ENCODE measurements at regions not wholly inside any gene's neighbourhood (a gene's known extent, or its start where the extent isn't known, plus 50 kb on each side); places are given as distances from the start of the nearest gene placed in this dataset.

DNA sequence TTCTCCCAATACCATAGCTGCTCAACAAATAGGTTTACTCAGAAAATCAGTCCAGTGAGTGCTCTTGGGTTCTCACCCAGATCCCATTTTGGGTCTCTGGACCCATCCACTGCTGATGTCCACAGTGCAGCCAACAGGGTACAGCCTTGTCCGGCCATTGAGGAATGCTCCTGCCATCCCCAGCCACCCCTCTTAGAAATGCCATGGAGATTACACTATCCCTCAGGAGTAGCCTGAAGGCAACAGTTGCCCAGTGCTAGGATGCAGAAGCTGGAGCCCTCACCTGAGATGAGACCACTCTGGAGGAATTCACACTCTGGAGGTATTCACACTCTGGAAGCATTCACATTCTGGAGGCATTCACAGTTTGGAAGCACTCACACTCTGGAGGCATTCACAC lies 958.8 kb upstream of the TMEM132C start:
- H3K4me3 Mint-ChIP-seq = no peak overlapping the region
- no peak overlapping the region for H3K27ac Mint-ChIP-seq
- no peaks in the 10 kb centered on the region for H4K20me1 ChIP-seq (ENCODE audit: control insufficient read depth, insufficient read depth, low read length, poor library complexity, severe bottlenecking)
- H3K27me3 ChIP-seq (replicated peaks in 1 of 4; ENCODE audit: control extremely low read depth in 1 of 4, control insufficient read depth in 3 of 4, insufficient read depth in 4 of 4, low read length in 3 of 4) = no peaks in the 10 kb centered on the region
- TF ChIP-seq, protein P1, sequence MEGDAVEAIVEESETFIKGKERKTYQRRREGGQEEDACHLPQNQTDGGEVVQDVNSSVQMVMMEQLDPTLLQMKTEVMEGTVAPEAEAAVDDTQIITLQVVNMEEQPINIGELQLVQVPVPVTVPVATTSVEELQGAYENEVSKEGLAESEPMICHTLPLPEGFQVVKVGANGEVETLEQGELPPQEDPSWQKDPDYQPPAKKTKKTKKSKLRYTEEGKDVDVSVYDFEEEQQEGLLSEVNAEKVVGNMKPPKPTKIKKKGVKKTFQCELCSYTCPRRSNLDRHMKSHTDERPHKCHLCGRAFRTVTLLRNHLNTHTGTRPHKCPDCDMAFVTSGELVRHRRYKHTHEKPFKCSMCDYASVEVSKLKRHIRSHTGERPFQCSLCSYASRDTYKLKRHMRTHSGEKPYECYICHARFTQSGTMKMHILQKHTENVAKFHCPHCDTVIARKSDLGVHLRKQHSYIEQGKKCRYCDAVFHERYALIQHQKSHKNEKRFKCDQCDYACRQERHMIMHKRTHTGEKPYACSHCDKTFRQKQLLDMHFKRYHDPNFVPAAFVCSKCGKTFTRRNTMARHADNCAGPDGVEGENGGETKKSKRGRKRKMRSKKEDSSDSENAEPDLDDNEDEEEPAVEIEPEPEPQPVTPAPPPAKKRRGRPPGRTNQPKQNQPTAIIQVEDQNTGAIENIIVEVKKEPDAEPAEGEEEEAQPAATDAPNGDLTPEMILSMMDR (IDR thresholded peaks at IDR 0.05) = no peak
- no peaks in the 10 kb centered on the region for H3K27me3 Mint-ChIP-seq
- H3K79me2 ChIP-seq (ENCODE audit: control insufficient read depth, insufficient read depth, low read length) = no peaks in the 10 kb centered on the region
- H3K9ac ChIP-seq (ENCODE audit: low read length) = no peak overlapping the region
- no peak overlapping the region for H2AFZ ChIP-seq (ENCODE audit: insufficient read depth, low read depth, low read length, poor library complexity, severe bottlenecking)
- no peaks in the 10 kb centered on the region for H3K4me1 ChIP-seq (ENCODE audit: control insufficient read depth in 2 of 2, insufficient read depth in 2 of 2, low read length in 2 of 2)
- DNase-seq (no peak), ATAC-seq (ENCODE audit: low read depth) (no peak)
- CTCF ChIA-PET = no interaction called here
- H3K9me3 Mint-ChIP-seq (ENCODE audit: insufficient read depth) = no peaks in the 10 kb centered on the region
- H3K27ac ChIP-seq (ENCODE audit: low read length in 2 of 2) = no peak overlapping the region
- H3K9me3 ChIP-seq (ENCODE audit: control extremely low read depth in 1 of 3, control insufficient read depth in 2 of 3, insufficient read depth in 1 of 3, low read length in 2 of 3) = peaks cover 0 to 12% (median 0%) of the 10 kb centered on the region in 3 donors
- no peak overlapping the region for H3K4me2 ChIP-seq (replicated peaks; ENCODE audit: low read depth, low read length, poor library complexity, severe bottlenecking)
- H3K4me1 Mint-ChIP-seq = no peaks in the 10 kb centered on the region
- intact Hi-C loops (cut with micrococcal nuclease) = no loop called here
- H3K36me3 ChIP-seq (replicated peaks in 1 of 2; ENCODE audit: control extremely low read depth in 1 of 2, control insufficient read depth in 1 of 2, extremely low read depth in 1 of 2, insufficient read depth in 2 of 2, low read length in 1 of 2) = no peaks in the 10 kb centered on the region
- POLR2A ChIA-PET = no interaction called here
- 100% methylated on average over 1 of the region's 1 CpG for WGBS (ENCODE audit: insufficient coverage)
- no peak overlapping the region for H3K4me3 ChIP-seq (ENCODE audit: control extremely low read depth in 1 of 5, extremely low read depth in 1 of 5, insufficient read depth in 1 of 5, low read depth in 2 of 5, low read length in 4 of 5)

GRCh38 chr12:127310548-127310947 lies 956.4 kb upstream of the TMEM132C start:
- H3K79me2 ChIP-seq (ENCODE audit: control insufficient read depth, insufficient read depth, low read length) = no peaks in the 10 kb centered on the region
- no peaks in the 10 kb centered on the region for H3K36me3 ChIP-seq (replicated peaks in 1 of 2; ENCODE audit: control extremely low read depth in 1 of 2, control insufficient read depth in 1 of 2, extremely low read depth in 1 of 2, insufficient read depth in 2 of 2, low read length in 1 of 2)
- H3K9ac ChIP-seq (ENCODE audit: low read length) = no peak overlapping the region
- ATAC-seq (ENCODE audit: low read depth) (no peak), DNase-seq (no peak)
- ChIA-PET CTCF (no interaction called here), POLR2A (no interaction called here)
- TF ChIP-seq, protein P1 (IDR thresholded peaks at IDR 0.05) = no peak
- no peak for TF ChIP-seq EZH2 (IDR thresholded peaks at IDR 0.05; ENCODE audit: borderline replicate concordance, insufficient read depth, low read depth, low read length, poor library complexity, severe bottlenecking)
- no peak overlapping the region for H3K4me3 Mint-ChIP-seq
- intact Hi-C loops (cut with micrococcal nuclease) = no loop called here
- no CpG with 5 or more reads among the region's 4 CpGs for WGBS (ENCODE audit: insufficient coverage)
- H3K9me3 ChIP-seq (ENCODE audit: control extremely low read depth in 1 of 3, control insufficient read depth in 2 of 3, insufficient read depth in 1 of 3, low read length in 2 of 3) = peaks cover 0 to 6% (median 0%) of the 10 kb centered on the region in 3 donors
- no peak overlapping the region for H3K27ac Mint-ChIP-seq
- H2AFZ ChIP-seq (ENCODE audit: insufficient read depth, low read depth, low read length, poor library complexity, severe bottlenecking) = no peak overlapping the region
- no peaks in the 10 kb centered on the region for H3K27me3 ChIP-seq (replicated peaks in 1 of 4; ENCODE audit: control extremely low read depth in 1 of 4, control insufficient read depth in 3 of 4, insufficient read depth in 4 of 4, low read length in 3 of 4)
- no peaks in the 10 kb centered on the region for H3K27me3 Mint-ChIP-seq
- no peaks in the 10 kb centered on the region for H4K20me1 ChIP-seq (ENCODE audit: control insufficient read depth, insufficient read depth, low read length, poor library complexity, severe bottlenecking)
- no peak overlapping the region for H3K4me2 ChIP-seq (replicated peaks; ENCODE audit: low read depth, low read length, poor library complexity, severe bottlenecking)
- H3K4me1 Mint-ChIP-seq = no peaks in the 10 kb centered on the region
- no peaks in the 10 kb centered on the region for H3K4me1 ChIP-seq (ENCODE audit: control insufficient read depth in 2 of 2, insufficient read depth in 2 of 2, low read length in 2 of 2)
- no peak overlapping the region for H3K27ac ChIP-seq (ENCODE audit: low read length in 2 of 2)
- no peaks in the 10 kb centered on the region for H3K9me3 Mint-ChIP-seq (ENCODE audit: insufficient read depth)
- no peak overlapping the region for H3K4me3 ChIP-seq (ENCODE audit: control extremely low read depth in 1 of 5, extremely low read depth in 1 of 5, insufficient read depth in 1 of 5, low read depth in 2 of 5, low read length in 4 of 5)

Measured in B cell (primary cell).